ENCODE measurements at regions not wholly inside any gene's neighbourhood (a gene's known extent, or its start where the extent isn't known, plus 50 kb on each side); places are given as distances from the start of the nearest gene placed in this dataset.

GRCh38 chr6:22087960-22088706 lies 208.7 kb downstream of the PRL start:
- DNase-seq (ENCODE audit: low read depth, low spot score) = no peak

DNA sequence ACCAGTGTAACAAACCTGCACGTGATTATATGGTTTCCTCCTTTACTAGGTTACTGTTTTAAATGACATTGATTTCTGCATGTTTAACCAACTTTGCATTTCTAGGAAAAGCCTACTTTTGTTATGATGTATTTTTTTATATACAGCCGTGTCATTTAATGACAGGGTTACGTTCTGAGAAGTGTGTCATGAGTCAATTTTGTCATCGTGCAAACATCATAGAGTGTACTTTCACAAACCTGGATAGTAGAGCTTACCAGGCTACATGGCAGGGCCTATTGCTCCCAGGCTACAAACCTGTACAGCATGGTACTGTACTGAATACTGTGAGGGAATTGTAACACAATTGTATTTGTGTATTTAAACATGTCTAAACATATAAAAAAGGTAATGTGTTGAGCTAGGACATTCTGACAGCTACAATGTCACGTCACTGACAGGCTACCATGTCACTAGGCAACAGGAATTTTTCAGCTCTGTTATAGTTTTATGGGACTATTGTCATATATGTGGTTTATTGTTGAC lies 205.3 kb downstream of the PRL start:
- no peak for DNase-seq (ENCODE audit: low read depth, low spot score)

GRCh38 chr6:22095836-22096235 lies 201.0 kb downstream of the PRL start:
- DNase-seq (ENCODE audit: low read depth, low spot score) = no peak

DNA sequence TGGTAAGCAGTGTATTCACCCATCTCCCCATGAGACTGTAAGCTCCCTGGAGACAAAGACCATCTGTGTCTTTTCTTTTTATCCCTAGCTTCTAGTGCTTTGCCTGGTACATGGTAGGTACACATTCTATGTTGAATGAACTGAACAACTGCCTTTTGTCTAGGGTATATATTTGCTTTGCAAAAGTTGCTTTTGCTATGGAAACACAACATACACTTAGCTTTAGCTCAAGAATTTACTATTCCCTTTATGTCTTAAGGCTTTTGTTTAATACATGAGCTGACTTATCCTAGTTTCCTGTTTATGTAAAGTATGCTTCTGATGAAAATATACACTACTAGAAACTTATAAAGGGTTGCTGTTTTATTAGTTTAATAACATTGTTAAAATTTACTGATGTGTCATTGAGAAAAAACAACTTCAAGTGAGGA lies 198.2 kb downstream of the PRL start:
- DNase-seq (ENCODE audit: low read depth, low spot score) = peak; percentile 15

DNA sequence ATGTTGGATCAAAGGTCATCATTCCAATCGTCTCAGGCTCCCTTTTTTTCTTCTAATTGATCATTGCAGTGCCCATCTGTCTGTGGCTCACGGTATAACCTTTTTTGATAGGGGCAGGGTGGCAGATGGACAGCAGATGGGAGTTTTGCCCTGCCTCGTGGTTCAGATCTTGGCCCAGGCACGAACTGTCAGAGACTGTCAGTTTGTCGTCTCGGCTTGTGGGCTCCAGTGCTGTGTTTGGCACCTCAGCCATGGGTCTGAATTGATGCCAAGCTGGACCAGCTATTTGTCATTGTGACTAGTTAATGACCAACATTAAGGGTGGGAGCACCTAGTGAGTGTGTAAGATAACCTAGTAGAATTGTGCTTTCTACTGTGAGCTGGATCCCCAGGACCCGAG lies 197.6 kb downstream of the PRL start:
- no peak for DNase-seq (ENCODE audit: low read depth, low spot score)

DNA sequence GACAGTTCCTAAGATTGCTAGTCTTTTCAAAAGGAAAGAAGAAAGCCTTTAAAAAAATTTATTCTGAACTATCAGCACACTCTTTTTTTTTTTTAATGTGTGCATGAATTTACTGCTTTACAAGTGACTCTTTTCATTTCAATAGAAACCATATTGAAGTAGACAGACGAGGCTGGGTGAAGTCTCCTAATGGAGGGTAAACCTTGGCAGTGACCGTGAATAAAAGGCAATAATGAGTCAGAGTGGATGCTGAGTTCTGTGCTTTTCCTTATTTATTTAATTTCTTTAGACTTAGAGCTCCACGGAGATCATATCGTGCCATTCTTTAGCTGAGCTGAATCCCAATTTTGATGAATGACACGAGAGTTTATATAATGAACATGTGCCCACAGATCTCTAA lies 196.9 kb downstream of the PRL start:
- DNase-seq (ENCODE audit: low read depth, low spot score) = no peak

DNA sequence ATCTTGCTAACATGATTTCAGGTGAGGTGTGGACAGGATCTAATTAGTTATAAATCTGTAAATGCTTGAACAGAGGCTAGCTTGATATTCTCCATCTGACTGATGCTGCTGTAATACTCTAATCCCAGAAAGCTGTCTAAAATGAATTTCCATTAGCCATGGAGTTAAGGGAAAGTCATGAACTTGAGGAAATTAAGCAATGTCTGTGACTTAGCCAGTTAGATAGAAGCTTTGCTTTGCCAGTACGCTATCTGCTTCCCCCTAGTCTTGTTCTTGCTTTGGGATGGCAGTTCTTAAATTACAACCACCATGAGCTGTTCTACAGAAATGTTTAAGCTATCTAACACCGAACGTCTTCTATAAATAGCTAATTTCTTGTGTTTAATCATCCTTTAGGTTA lies 195.7 kb downstream of the PRL start:
- DNase-seq (ENCODE audit: low read depth, low spot score) = no peak

GRCh38 chr6:22102671-22103070 lies 194.2 kb downstream of the PRL start:
- DNase-seq (ENCODE audit: low read depth, low spot score) = no peak

- no peak for DNase-seq (ENCODE audit: low read depth, low spot score)
Measured at GRCh38 chr6:22106451-22106850, 190.4 kb downstream of the PRL start.

DNA sequence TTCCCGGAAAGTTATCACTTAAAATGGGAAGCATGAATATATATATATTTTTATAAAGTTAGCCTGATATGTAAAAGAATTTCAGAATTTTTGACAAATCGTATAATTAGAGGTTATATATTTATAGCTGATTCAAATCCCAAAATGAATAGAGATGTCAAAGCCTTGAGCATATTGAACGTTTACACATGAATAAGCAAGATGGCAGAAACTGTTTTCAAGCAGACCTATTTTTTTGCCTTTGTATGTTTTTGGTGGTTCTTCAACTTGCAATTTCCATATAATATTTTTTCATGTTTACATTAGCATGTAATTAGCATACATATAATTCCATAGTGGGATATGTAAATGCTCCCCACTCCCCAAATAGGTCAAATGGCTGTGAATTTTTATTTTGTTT lies 189.9 kb downstream of the PRL start:
- no peak for DNase-seq (ENCODE audit: low read depth, low spot score)

DNA sequence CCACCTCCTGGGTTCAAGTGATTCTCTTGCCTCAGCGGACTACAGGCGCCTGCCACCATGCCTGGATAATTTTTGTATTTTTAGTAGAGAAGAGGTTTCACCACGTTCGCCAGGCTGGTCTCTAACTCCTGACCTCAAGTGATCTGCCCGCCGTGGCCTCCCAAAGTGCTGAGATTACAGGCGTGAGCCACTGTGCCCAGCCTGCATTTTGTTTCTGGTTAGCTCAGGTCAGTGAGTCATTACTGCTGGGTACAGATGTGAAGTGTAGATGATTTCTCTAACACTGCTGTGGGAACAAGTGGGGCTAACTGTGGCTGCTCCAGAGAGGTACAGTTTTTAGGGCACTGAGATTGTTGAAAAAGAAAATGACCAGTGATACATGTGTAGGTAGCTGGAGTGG lies 188.6 kb downstream of the PRL start:
- no peak for DNase-seq (ENCODE audit: low read depth, low spot score)

GRCh38 chr6:22110061-22110460 lies 186.8 kb downstream of the PRL start:
- DNase-seq (ENCODE audit: low read depth, low spot score) = no peak

DNA sequence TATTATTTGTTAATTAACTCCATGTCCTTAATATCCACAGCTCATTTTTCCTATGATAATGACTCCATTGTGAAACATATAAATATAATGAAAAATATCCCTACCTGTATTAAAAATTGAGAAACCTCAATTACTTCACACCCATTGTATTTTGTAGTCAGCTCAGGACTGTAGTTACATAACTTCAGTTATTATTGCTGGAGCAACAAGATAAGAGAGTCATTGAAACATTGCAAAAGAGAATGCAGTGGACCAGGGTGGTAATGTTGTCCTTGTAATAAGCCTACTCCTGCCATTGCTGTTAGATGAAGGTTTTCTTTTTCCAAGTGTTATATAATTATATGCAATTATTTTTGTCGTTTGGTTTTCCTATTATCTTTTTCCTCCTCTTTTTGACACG lies 184.4 kb downstream of the PRL start:
- no peak for DNase-seq (ENCODE audit: low read depth, low spot score)

DNA sequence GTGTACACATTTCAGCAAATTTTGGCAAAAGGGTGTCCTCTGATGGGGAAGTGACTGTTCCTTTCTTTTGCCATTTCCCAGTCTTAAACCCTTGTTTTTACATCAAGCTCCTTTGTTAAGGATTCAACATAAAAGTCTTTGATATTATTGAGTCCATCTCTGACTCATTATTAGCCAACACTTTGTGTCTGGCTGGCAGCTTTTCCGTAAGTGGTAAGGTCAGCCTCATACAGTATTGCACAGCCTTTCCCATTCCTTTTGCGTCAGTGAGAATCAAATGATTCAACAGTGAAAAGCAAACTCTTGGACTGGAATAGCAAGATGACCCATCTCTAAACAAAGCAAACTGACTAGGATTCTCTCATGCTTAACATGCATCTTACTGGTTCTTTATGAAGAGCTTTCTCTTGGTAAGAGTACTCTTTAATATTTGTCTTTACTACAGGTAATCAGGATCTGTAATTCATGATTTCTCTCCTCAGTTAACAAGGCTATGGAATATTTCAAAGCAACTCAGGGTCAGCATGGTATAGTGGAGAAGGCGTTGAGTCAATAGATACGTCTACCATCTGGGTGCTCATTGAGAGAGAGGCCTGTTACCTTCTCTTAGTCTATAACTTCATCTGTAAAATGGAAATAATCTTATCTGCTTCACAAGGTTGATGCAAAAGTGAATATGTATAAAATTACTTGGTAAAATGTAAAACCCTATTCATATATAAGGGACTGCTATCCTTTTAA lies 183.6 kb downstream of the PRL start:
- peak; percentile 95 for DNase-seq (ENCODE audit: low read depth, low spot score)

GRCh38 chr6:22115559-22115958 lies 181.3 kb downstream of the PRL start:
- DNase-seq (ENCODE audit: low read depth, low spot score) = no peak

GRCh38 chr6:22117631-22118030 lies 179.2 kb downstream of the PRL start:
- DNase-seq (ENCODE audit: low read depth, low spot score) = no peak

GRCh38 chr6:22119500-22119899 lies 177.3 kb downstream of the PRL start:
- DNase-seq (ENCODE audit: low read depth, low spot score) = no peak

- no peak for DNase-seq (ENCODE audit: low read depth, low spot score)
Measured at GRCh38 chr6:22124756-22125155, 172.1 kb downstream of the PRL start.

GRCh38 chr6:22126910-22127309 lies 169.9 kb downstream of the PRL start:
- DNase-seq (ENCODE audit: low read depth, low spot score) = no peak

GRCh38 chr6:22129751-22130150 lies 167.1 kb downstream of the PRL start:
- no peak for DNase-seq (ENCODE audit: low read depth, low spot score)

GRCh38 chr6:22132656-22133055 lies 164.2 kb downstream of the PRL start:
- DNase-seq (ENCODE audit: low read depth, low spot score) = no peak

GRCh38 chr6:22133357-22133756 lies 163.5 kb downstream of the PRL start:
- no peak for DNase-seq (ENCODE audit: low read depth, low spot score)

DNA sequence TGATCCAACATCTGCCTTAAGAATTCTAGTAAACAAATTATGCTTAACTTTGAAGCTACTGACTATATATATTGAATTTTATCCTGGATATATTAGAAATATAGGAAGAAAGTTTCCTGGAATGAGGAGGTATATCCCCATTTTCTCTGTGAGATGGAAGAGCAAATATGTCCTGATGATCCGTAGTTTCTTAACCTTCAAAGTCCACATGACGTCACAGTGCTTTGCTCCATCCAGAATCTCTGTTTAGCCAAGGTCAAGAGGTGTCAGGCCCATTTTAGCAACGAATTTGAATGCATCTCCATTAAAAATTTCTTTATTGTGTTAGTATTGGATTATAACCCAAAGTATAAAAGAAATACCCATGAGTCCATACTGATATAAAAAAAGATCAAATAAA lies 162.5 kb downstream of the PRL start:
- DNase-seq (ENCODE audit: low read depth, low spot score) = no peak

Data from pulmonary artery endothelial cell (primary cell).